ENCODE measurements at regions not wholly inside any gene's neighbourhood (a gene's known extent, or its start where the extent isn't known, plus 50 kb on each side); places are given as distances from the start of the nearest gene placed in this dataset.

- no peak for DNase-seq
Observed at GRCh38 chr6:104613416-104614001, 246.2 kb downstream of the HACE1 start.

- no peak for DNase-seq
Observed at GRCh38 chr6:104612541-104612940, 247.2 kb downstream of the HACE1 start.

GRCh38 chr6:104608101-104608500 lies 251.6 kb downstream of the HACE1 start:
- DNase-seq: no peak

GRCh38 chr6:104607501-104607900 lies 252.2 kb downstream of the HACE1 start:
- no peak for DNase-seq

GRCh38 chr6:104606361-104606760 lies 253.4 kb downstream of the HACE1 start:
- DNase-seq: no peak

- DNase-seq: no peak
Observed at GRCh38 chr6:104604685-104605084, 255.0 kb downstream of the HACE1 start.

GRCh38 chr6:104603108-104603745 lies 256.5 kb downstream of the HACE1 start:
- DNase-seq: no peak

- DNase-seq: no peak
Observed at GRCh38 chr6:104601721-104602120, 258.0 kb downstream of the HACE1 start.

GRCh38 chr6:104601131-104601651 lies 258.5 kb downstream of the HACE1 start:
- no peak for DNase-seq

GRCh38 chr6:104600639-104600931 lies 259.1 kb downstream of the HACE1 start:
- no peak for DNase-seq

GRCh38 chr6:104599821-104600638 lies 259.7 kb downstream of the HACE1 start:
- no peak for DNase-seq

GRCh38 chr6:104597541-104598050 lies 262.1 kb downstream of the HACE1 start:
- DNase-seq: no peak

GRCh38 chr6:104596091-104596490 lies 263.6 kb downstream of the HACE1 start:
- no peak for DNase-seq

GRCh38 chr6:104595311-104595820 lies 264.4 kb downstream of the HACE1 start:
- DNase-seq: no peak

GRCh38 chr6:104591573-104592334 lies 268.0 kb downstream of the HACE1 start:
- DNase-seq: no peak

GRCh38 chr6:104589940-104590339 lies 269.8 kb downstream of the HACE1 start:
- DNase-seq: no peak

- DNase-seq: no peak
Observed at GRCh38 chr6:104585646-104586045, 274.1 kb downstream of the HACE1 start.

- DNase-seq: no peak
Observed at GRCh38 chr6:104580452-104580851, 279.3 kb downstream of the HACE1 start.

- no peak for DNase-seq
Observed at GRCh38 chr6:104579310-104579863, 280.3 kb downstream of the HACE1 start.

- DNase-seq: no peak
Observed at GRCh38 chr6:104575536-104575935, 284.2 kb downstream of the HACE1 start.

GRCh38 chr6:104574135-104574750 lies 285.5 kb downstream of the HACE1 start:
- no peak for DNase-seq

- no peak for DNase-seq
Observed at GRCh38 chr6:104573350-104573749, 286.4 kb downstream of the HACE1 start.

Measured in stimulated activated naive CD4-positive, alpha-beta T cell (primary cell).